Pancreas (tissue), 10 donors: ENCODE measurements at regions not wholly inside any gene's neighbourhood (a gene's known extent, or its start where the extent isn't known, plus 50 kb on each side); places are given as distances from the start of the nearest gene placed in this dataset.

Experiments
- ATAC-seq, 4 donors: fragments of 200-7000 bp; cut with Tn5 transposase; one replicate each; pipeline versions ENCODE4 v1.8.0 to v1.9.1; 2020; ENCODE audit warnings: mild to moderate bottlenecking in 4 of 4, moderate library complexity in 4 of 4
- DNase-seq, 6 donors: peaks; one replicate each; pipeline ENCODE4 v3.0.0-alpha.2; 2020
- FAIRE-seq: peaks from 2 replicates; lab custom pipeline; 2012; peaks lifted over from hg19 to GRCh38; lab: Jason Lieb, UNC
- H3K27ac ChIP-seq, 4 donors: fragments of 200-600 bp; sonication (generic); 1 replicate in 3 of 4; 2 replicates in 1 of 4; pipeline versions ENCODE4 v1.5.0 to v1.8.0; 2020
- H3K27me3 ChIP-seq, 4 donors: fragments of 200-600 bp; one replicate each; pipeline ENCODE4 v1.8.0; 2021
- H3K36me3 ChIP-seq, 3 donors: fragments of 200-600 bp; sonication (generic) in 1 of 3; one replicate each; pipeline versions ENCODE4 v1.5.0 to v1.8.0; 2020 to 2021
- H3K4me1 ChIP-seq, 3 donors: fragments of 200-600 bp; one replicate each; pipeline ENCODE4 v1.8.0; 2021
- H3K4me3 ChIP-seq, 4 donors: fragments of 200-600 bp; sonication (generic) in 2 of 4; one replicate each; pipeline versions ENCODE4 v1.5.0 to v1.8.0; 2020 to 2021
- H3K9me3 ChIP-seq, 4 donors: fragments of 200-600 bp; one replicate each; pipeline ENCODE4 v1.8.0; 2021
- CTCF ChIP-seq, 4 donors: fragments of 200-600 bp; sonication (generic) in 3 of 4; IDR thresholded peaks; one replicate each; pipeline versions ENCODE4 v1.5.0 to v1.8.0; 2021; ENCODE audit warnings: antibody characterized with exemption in 4 of 4
- WGBS, 2 donors: extraction: QIAGEN DNeasy Blood & Tissue Kit; methylation state at CpG; one replicate each; pipeline ENCODE4 v1.1.7; 2013; 5-methylcytosine and 5-hydroxymethylcytosine counted together
- intact Hi-C, 3 donors: fragments of 100-400 bp; cut with DNase I; formaldehyde crosslinking; loops; one replicate each; pipeline versions ENCODE4 v1.11.1 to v1.14.2; 2022
- donor health status: healthy with polysubstance abuse.
- donor health status: DM: no; HTN: no; CAD: no; lungs with moderate emphysema.
- donor health status: DM: no; HTN: no; CAD: no.
- donor health status: control.
- donor health status: control.
- donor health status: Bipolar disorder and iron deficiency.
- donor health status: DM: yes; HTN: yes; CAD: no.
- donor health status: DM: no; HTN: no; CAD: no.
- donor health status: DM: no; HTN: no; CAD: no.
- donor health status: DM: yes; HTN: yes; CAD: no.

GRCh38 chr6:132868057-132868456, 53.7 kb downstream of the RPS12 start:
- no peaks in the 10 kb centered on the region for H3K9me3 ChIP-seq
- FAIRE-seq (no peak), DNase-seq (no peak), ATAC-seq (no peak)
- WGBS, 2 donors = 67 to 83% methylated on average over 1 of the region's 1 CpG
- intact Hi-C loops = no loop called here
- TF ChIP-seq CTCF (IDR thresholded peaks at IDR 0.05) = no peak
- H3K27ac ChIP-seq = no peak overlapping the region
- no peaks in the 10 kb centered on the region for H3K36me3 ChIP-seq
- H3K4me3 ChIP-seq = no peak overlapping the region
- H3K27me3 ChIP-seq = no peaks in the 10 kb centered on the region
- no peaks in the 10 kb centered on the region for H3K4me1 ChIP-seq

- Histone ChIP-seq H3K27me3 (no peaks in the 10 kb centered on the region), H3K36me3 (no peaks in the 10 kb centered on the region), H3K4me1 (no peaks in the 10 kb centered on the region), H3K27ac (no peak overlapping the region), H3K4me3 (no peak overlapping the region), H3K9me3 (no peaks in the 10 kb centered on the region)
- no peak for TF ChIP-seq CTCF (IDR thresholded peaks at IDR 0.05)
- intact Hi-C loops = no loop called here
- WGBS, 2 donors = 100% methylated on average over 1 of the region's 1 CpG
- no peak for ATAC-seq
- FAIRE-seq = no peak
- DNase-seq = no peak
Observed at GRCh38 chr6:132872923-132873322, 58.6 kb downstream of the RPS12 start.

- Histone ChIP-seq H3K4me1 (no peaks in the 10 kb centered on the region), H3K4me3 (no peak overlapping the region), H3K27ac (no peak overlapping the region), H3K9me3 (no peaks in the 10 kb centered on the region), H3K36me3 (no peaks in the 10 kb centered on the region), H3K27me3 (no peaks in the 10 kb centered on the region)
- 52 to 63% methylated on average over 2 of the region's 2 CpGs for WGBS, 2 donors
- no peak for TF ChIP-seq CTCF (IDR thresholded peaks at IDR 0.05)
- FAIRE-seq (no peak), DNase-seq (no peak), ATAC-seq (no peak)
- intact Hi-C loops = no loop called here
Observed at GRCh38 chr6:132877003-132877402, 62.6 kb downstream of the RPS12 start.

- Histone ChIP-seq H3K27ac (no peak overlapping the region), H3K4me3 (no peak overlapping the region), H3K36me3 (no peaks in the 10 kb centered on the region), H3K27me3 (no peaks in the 10 kb centered on the region), H3K4me1 (no peaks in the 10 kb centered on the region), H3K9me3 (no peaks in the 10 kb centered on the region)
- WGBS, 2 donors = 36 to 45% methylated on average over 1 of the region's 1 CpG
- no peak for TF ChIP-seq CTCF (IDR thresholded peaks at IDR 0.05)
- intact Hi-C loops = no loop called here
- no peak for ATAC-seq
- FAIRE-seq = no peak
- no peak for DNase-seq
Observed at GRCh38 chr6:132887204-132887603, 72.8 kb downstream of the RPS12 start.

- ATAC-seq (no peak), FAIRE-seq (no peak), DNase-seq (no peak)
- 64 to 81% methylated on average over 2 of the region's 2 CpGs for WGBS, 2 donors
- H3K36me3 ChIP-seq = no peaks in the 10 kb centered on the region
- H3K4me1 ChIP-seq = no peaks in the 10 kb centered on the region
- no peak overlapping the region for H3K27ac ChIP-seq
- H3K9me3 ChIP-seq = no peaks in the 10 kb centered on the region
- H3K4me3 ChIP-seq = no peak overlapping the region
- no peaks in the 10 kb centered on the region for H3K27me3 ChIP-seq
- no peak for TF ChIP-seq CTCF (IDR thresholded peaks at IDR 0.05)
- intact Hi-C loops = no loop called here
Observed at GRCh38 chr6:132888701-132889100, 74.3 kb downstream of the RPS12 start.
